Peyer's patch (tissue), 4 donors: ENCODE measurements at regions not wholly inside any gene's neighbourhood (a gene's known extent, or its start where the extent isn't known, plus 50 kb on each side); places are given as distances from the start of the nearest gene placed in this dataset.

Experiments
- POLR2A ChIP-seq, 2 donors: fragments of 450-650 bp; IDR thresholded peaks; one replicate each; pipeline ENCODE4 v1.5.1; 2017; ENCODE audit warnings: antibody characterized with exemption in 2 of 2, mild to moderate bottlenecking in 2 of 2, moderate library complexity in 2 of 2
- TF ChIP-seq, protein P1 (sequence below), 6 experiments: fragments of 450-650 bp in 4 of 6; fragments of 200-600 bp in 2 of 6; sonication (generic) in 1 of 6; IDR thresholded peaks; one replicate each; pipeline ENCODE4 v1.5.1; 2017 to 2019; ENCODE audit warnings: antibody characterized with exemption in 6 of 6, mild to moderate bottlenecking in 3 of 6, moderate library complexity in 1 of 6

GRCh38 chr2:3042601-3043585, 334.7 kb downstream of the EIPR1 start:
- TF ChIP-seq POLR2A (IDR thresholded peaks at IDR 0.05), result no peak
- TF ChIP-seq, protein P1, sequence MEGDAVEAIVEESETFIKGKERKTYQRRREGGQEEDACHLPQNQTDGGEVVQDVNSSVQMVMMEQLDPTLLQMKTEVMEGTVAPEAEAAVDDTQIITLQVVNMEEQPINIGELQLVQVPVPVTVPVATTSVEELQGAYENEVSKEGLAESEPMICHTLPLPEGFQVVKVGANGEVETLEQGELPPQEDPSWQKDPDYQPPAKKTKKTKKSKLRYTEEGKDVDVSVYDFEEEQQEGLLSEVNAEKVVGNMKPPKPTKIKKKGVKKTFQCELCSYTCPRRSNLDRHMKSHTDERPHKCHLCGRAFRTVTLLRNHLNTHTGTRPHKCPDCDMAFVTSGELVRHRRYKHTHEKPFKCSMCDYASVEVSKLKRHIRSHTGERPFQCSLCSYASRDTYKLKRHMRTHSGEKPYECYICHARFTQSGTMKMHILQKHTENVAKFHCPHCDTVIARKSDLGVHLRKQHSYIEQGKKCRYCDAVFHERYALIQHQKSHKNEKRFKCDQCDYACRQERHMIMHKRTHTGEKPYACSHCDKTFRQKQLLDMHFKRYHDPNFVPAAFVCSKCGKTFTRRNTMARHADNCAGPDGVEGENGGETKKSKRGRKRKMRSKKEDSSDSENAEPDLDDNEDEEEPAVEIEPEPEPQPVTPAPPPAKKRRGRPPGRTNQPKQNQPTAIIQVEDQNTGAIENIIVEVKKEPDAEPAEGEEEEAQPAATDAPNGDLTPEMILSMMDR (IDR thresholded peaks at IDR 0.05), result no peak
